IgD-negative memory B cell (primary cell): ENCODE measurements at regions not wholly inside any gene's neighbourhood (a gene's known extent, or its start where the extent isn't known, plus 50 kb on each side); places are given as distances from the start of the nearest gene placed in this dataset.

Source experiments
- H3K27ac Mint-ChIP-seq, 3 donors: one replicate each; pipeline ENCODE4 v1.8.0; 2020 to 2022; ENCODE audit warnings: mild to moderate bottlenecking in 3 of 3, mixed read lengths in 3 of 3, moderate library complexity in 1 of 3
- H3K27me3 Mint-ChIP-seq: one replicate; pipeline ENCODE4 v1.8.0; 2021; ENCODE audit warnings: mixed read lengths
- H3K36me3 Mint-ChIP-seq: one replicate; pipeline ENCODE4 v1.8.0; 2020; ENCODE audit warnings: mild to moderate bottlenecking, mixed read lengths
- H3K4me1 Mint-ChIP-seq, 3 donors: one replicate each; pipeline ENCODE4 v1.8.0; 2020 to 2022; ENCODE audit warnings: mixed read lengths in 3 of 3, mild to moderate bottlenecking in 1 of 3
- H3K4me3 Mint-ChIP-seq, 4 donors: one replicate each; pipeline ENCODE4 v1.8.0; 2020 to 2022; ENCODE audit warnings: mild to moderate bottlenecking in 4 of 4, mixed read lengths in 4 of 4, moderate library complexity in 3 of 4
- H3K9me3 Mint-ChIP-seq, 3 donors: one replicate each; pipeline ENCODE4 v1.8.0; 2020 to 2021; ENCODE audit warnings: mixed read lengths in 3 of 3, mild to moderate bottlenecking in 1 of 3

- Mint-ChIP-seq H3K9me3 (no peaks in the 10 kb centered on the region), H3K4me1 (peaks cover 0 to 1% (median 0%) of the 10 kb centered on the region in 3 donors), H3K27me3 (no peaks in the 10 kb centered on the region)
Measured at GRCh38 chrX:102859550-102859871, 77.6 kb upstream of the RAB40AL start.

GRCh38 chrX:102860235-102860634, 76.8 kb upstream of the RAB40AL start:
- H3K4me3 Mint-ChIP-seq: no peak overlapping the region
- no peak overlapping the region for H3K27ac Mint-ChIP-seq

More at GRCh38 chrX:102859550-102859871, 77.6 kb upstream of the RAB40AL start:
- Mint-ChIP-seq H3K27ac (no peak overlapping the region), H3K36me3 (peaks cover 10% of the 10 kb centered on the region), H3K4me3 (no peak overlapping the region)

GRCh38 chrX:102863735-102864134, 73.3 kb upstream of the RAB40AL start:
- no peaks in the 10 kb centered on the region for H3K27me3 Mint-ChIP-seq
- H3K36me3 Mint-ChIP-seq: no peaks in the 10 kb centered on the region
- H3K27ac Mint-ChIP-seq: no peak overlapping the region
- H3K4me1 Mint-ChIP-seq: no peaks in the 10 kb centered on the region
- no peak overlapping the region for H3K4me3 Mint-ChIP-seq
- H3K9me3 Mint-ChIP-seq: no peaks in the 10 kb centered on the region

More at GRCh38 chrX:102860235-102860634, 76.8 kb upstream of the RAB40AL start:
- Mint-ChIP-seq H3K4me1 (peaks cover 0 to 1% (median 0%) of the 10 kb centered on the region in 3 donors), H3K36me3 (peaks cover 10% of the 10 kb centered on the region), H3K9me3 (no peaks in the 10 kb centered on the region), H3K27me3 (no peaks in the 10 kb centered on the region)

DNA sequence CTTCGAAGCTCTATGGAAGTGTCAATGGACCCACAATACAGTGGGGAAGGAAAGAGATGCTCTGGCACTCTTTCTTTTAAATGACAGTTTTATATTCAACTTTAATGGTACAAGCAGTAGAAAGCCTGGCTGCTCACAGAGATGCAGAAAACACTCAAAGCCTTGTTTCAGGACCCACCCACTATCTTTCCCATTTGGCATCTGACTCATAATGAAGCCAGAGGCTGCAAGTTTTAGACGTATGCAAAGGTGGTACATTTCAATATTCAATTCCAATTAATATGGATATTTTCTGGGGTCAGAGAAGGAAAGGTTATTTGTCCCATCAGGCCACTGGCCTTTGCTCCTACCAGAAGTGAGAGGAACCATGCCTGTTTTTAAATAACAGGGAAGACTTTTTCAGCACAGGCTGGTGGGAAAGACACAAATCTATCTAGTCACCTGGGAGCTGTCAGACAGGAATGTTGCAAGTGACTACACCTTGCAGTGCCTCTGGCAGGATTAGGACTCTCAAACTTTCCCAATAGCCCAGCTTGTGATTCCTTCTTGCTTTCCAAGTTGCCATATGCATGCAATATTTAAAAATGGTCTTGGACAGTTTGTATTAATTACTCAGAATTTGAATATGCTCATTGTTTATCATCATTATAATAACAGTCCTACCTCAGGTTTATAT, 70.0 kb upstream of the RAB40AL start:
- Mint-ChIP-seq H3K9me3 (no peaks in the 10 kb centered on the region), H3K36me3 (no peaks in the 10 kb centered on the region), H3K4me3 (no peak overlapping the region), H3K4me1 (no peaks in the 10 kb centered on the region), H3K27ac (no peak overlapping the region), H3K27me3 (no peaks in the 10 kb centered on the region)

DNA sequence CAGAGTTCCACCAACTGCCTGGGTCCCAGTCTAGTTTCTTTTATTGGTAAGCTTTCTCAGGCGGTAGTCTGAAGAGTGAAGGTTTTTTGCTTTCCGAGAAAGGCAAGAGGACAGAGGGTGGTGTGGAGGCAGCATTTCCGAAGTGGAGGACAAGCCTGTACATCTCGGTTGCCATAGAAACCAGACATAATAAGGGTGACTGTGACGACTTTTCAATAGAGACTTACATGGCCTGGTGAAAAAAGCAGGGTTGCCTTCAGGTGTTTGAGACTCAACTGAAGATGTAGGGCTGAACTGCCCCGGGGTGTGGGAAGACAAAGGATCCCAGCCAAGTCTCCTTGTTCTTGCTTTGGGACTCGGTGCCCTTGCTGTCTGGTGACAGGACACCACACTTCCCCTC, 53.6 kb upstream of the RAB40AL start:
- no peaks in the 10 kb centered on the region for H3K4me1 Mint-ChIP-seq
- H3K9me3 Mint-ChIP-seq: no peaks in the 10 kb centered on the region
- no peak overlapping the region for H3K4me3 Mint-ChIP-seq
- H3K27me3 Mint-ChIP-seq: no peaks in the 10 kb centered on the region
- no peak overlapping the region for H3K27ac Mint-ChIP-seq
- peaks cover 4% of the 10 kb centered on the region for H3K36me3 Mint-ChIP-seq
